ENCODE measurements at regions not wholly inside any gene's neighbourhood (a gene's known extent, or its start where the extent isn't known, plus 50 kb on each side); places are given as distances from the start of the nearest gene placed in this dataset.

GRCh38 chr3:8413337-8413926 is 88.2 kb upstream of the LMCD1 start:
- ChIA-PET POLR2A (ENCODE audit: low non-redundant PET) (no interaction called here), CTCF (no interaction called here)
- TF ChIP-seq CTCF (conservative IDR thresholded peaks at IDR 0.05; ENCODE audit: low read depth, low read length) (no peak), EZH2 (IDR thresholded peaks at IDR 0.05; ENCODE audit: borderline replicate concordance, low read depth, low read length, poor library complexity, severe bottlenecking) (no peak)
- H3K4me3 ChIP-seq (ENCODE audit: low read depth, low read length, poor library complexity, severe bottlenecking): no peak overlapping the region
- H3K9me3 ChIP-seq (ENCODE audit: low read depth, low read length, poor library complexity, severe bottlenecking): peaks cover 8% of the 10 kb centered on the region
- no peak overlapping the region for H3K27ac ChIP-seq (ENCODE audit: low read depth, low read length, poor library complexity, severe bottlenecking)
- intact Hi-C loops (cut with micrococcal nuclease; ENCODE audit: unreplicated experiment): loop anchor here (10.0 kb wide), 1 partner anchor 1619 kb away; no protein-coding TSS in a partner anchor
- no peaks in the 10 kb centered on the region for H3K27me3 ChIP-seq (replicated peaks; ENCODE audit: insufficient read depth, low read depth, low read length, poor library complexity)
- H3K4me1 ChIP-seq (ENCODE audit: insufficient read depth, low read length, poor library complexity, severe bottlenecking): peaks cover 8% of the 10 kb centered on the region
- no TSS peak for BruUV-seq (replicated peaks)
- no peaks in the 10 kb centered on the region for H3K36me3 ChIP-seq (ENCODE audit: insufficient read depth, low read length, poor library complexity, severe bottlenecking)
- no peak for DNase-seq (ENCODE audit: low spot score)

- Histone ChIP-seq H3K27me3 (replicated peaks; ENCODE audit: insufficient read depth, low read depth, low read length, poor library complexity) (no peaks in the 10 kb centered on the region), H3K36me3 (ENCODE audit: insufficient read depth, low read length, poor library complexity, severe bottlenecking) (no peaks in the 10 kb centered on the region), H3K4me1 (ENCODE audit: insufficient read depth, low read length, poor library complexity, severe bottlenecking) (peaks cover 24% of the 10 kb centered on the region), H3K9me3 (ENCODE audit: low read depth, low read length, poor library complexity, severe bottlenecking) (peaks cover 8% of the 10 kb centered on the region), H3K4me3 (ENCODE audit: low read depth, low read length, poor library complexity, severe bottlenecking) (no peak overlapping the region), H3K27ac (ENCODE audit: low read depth, low read length, poor library complexity, severe bottlenecking) (peak overlapping the region; percentile 34)
- CTCF ChIA-PET: interaction anchor here (0.7 to 1.6 kb wide), 10 partner anchors 9 to 617 kb away, joined by 3 to 32 read pairs (median 6); no protein-coding TSS in a partner anchor
- POLR2A ChIA-PET (ENCODE audit: low non-redundant PET): interaction anchor here (0.5 kb wide), 2 partner anchors 159 to 499 kb away, joined by 3 to 6 read pairs; no protein-coding TSS in a partner anchor
- intact Hi-C loops (cut with micrococcal nuclease; ENCODE audit: unreplicated experiment): loop anchor here (1.0 to 10.0 kb wide), 7 partner anchors 93 to 1622 kb away; no protein-coding TSS in a partner anchor
- BruUV-seq (replicated peaks): no TSS peak
- peak; percentile 66 for DNase-seq (ENCODE audit: low spot score)
- TF ChIP-seq EZH2 (IDR thresholded peaks at IDR 0.05; ENCODE audit: borderline replicate concordance, low read depth, low read length, poor library complexity, severe bottlenecking) (no peak), CTCF (conservative IDR thresholded peaks at IDR 0.05; ENCODE audit: low read depth, low read length) (no peak)
Observed at GRCh38 chr3:8416965-8417364, 84.7 kb upstream of the LMCD1 start.

- no TSS peak for BruUV-seq (replicated peaks)
- intact Hi-C loops (cut with micrococcal nuclease; ENCODE audit: unreplicated experiment): loop anchor here (10.0 kb wide), 1 partner anchor 1486 kb away; no protein-coding TSS in a partner anchor
Observed at GRCh38 chr3:8420612-8421011, 81.0 kb upstream of the LMCD1 start.

More at GRCh38 chr3:8420612-8421011, 81.0 kb upstream of the LMCD1 start:
- DNase-seq (ENCODE audit: low spot score): peak; percentile 28
- Histone ChIP-seq H3K27ac (ENCODE audit: low read depth, low read length, poor library complexity, severe bottlenecking) (peak overlapping the region; percentile 69), H3K4me3 (ENCODE audit: low read depth, low read length, poor library complexity, severe bottlenecking) (no peak overlapping the region), H3K4me1 (ENCODE audit: insufficient read depth, low read length, poor library complexity, severe bottlenecking) (peaks cover 24% of the 10 kb centered on the region), H3K27me3 (replicated peaks; ENCODE audit: insufficient read depth, low read depth, low read length, poor library complexity) (no peaks in the 10 kb centered on the region), H3K36me3 (ENCODE audit: insufficient read depth, low read length, poor library complexity, severe bottlenecking) (no peaks in the 10 kb centered on the region), H3K9me3 (ENCODE audit: low read depth, low read length, poor library complexity, severe bottlenecking) (peaks cover 19% of the 10 kb centered on the region)
- CTCF ChIA-PET: no interaction called here
- POLR2A ChIA-PET (ENCODE audit: low non-redundant PET): no interaction called here
- TF ChIP-seq EZH2 (IDR thresholded peaks at IDR 0.05; ENCODE audit: borderline replicate concordance, low read depth, low read length, poor library complexity, severe bottlenecking): no peak
- TF ChIP-seq CTCF (conservative IDR thresholded peaks at IDR 0.05; ENCODE audit: low read depth, low read length): no peak

All from A673 (cell line).